ENCODE measurements at regions not wholly inside any gene's neighbourhood (a gene's known extent, or its start where the extent isn't known, plus 50 kb on each side); places are given as distances from the start of the nearest gene placed in this dataset.
"Not testable (repeated sequence)": the region's sequence is repeated elsewhere in the genome, so short reads cannot be mapped to it uniquely, and the experiment has no call there.

DNA sequence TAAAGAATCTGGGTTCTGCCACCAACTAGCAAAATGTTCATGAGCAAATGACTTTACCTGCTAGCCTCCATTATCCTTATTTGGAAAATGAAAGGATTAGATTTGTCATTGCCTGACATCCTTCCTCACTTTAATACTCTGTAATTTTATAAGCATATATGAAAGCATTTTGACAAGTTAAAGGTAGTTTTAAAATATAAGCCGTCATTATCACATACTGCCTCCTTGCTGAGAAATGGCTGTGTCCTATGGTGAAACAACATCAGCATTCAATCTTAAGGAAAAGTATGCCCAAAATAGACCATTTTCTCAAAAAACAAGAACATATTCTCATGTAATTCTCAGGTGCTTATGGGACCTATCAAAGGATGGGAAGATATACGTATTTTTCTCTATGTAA, 461.2 kb downstream of the SUCLG1 start:
- H3K9me3 ChIP-seq (replicated peaks in 1 of 11) = no peaks in the 10 kb centered on the region
- H3K4me2 ChIP-seq = no peak overlapping the region
- H3K27me3 ChIP-seq = no peaks in the 10 kb centered on the region
- H3K4me1 ChIP-seq = no peaks in the 10 kb centered on the region
- no peak overlapping the region for H3K9ac ChIP-seq
- no peaks in the 10 kb centered on the region for H4K20me1 ChIP-seq
- TF ChIP-seq Cebpa-rat (IDR thresholded peaks at IDR 0.05) = no peak
- no peaks in the 10 kb centered on the region for H3K36me3 ChIP-seq
- H3K4me3 ChIP-seq = no peak overlapping the region
- no peak overlapping the region for H3K27ac ChIP-seq

DNA sequence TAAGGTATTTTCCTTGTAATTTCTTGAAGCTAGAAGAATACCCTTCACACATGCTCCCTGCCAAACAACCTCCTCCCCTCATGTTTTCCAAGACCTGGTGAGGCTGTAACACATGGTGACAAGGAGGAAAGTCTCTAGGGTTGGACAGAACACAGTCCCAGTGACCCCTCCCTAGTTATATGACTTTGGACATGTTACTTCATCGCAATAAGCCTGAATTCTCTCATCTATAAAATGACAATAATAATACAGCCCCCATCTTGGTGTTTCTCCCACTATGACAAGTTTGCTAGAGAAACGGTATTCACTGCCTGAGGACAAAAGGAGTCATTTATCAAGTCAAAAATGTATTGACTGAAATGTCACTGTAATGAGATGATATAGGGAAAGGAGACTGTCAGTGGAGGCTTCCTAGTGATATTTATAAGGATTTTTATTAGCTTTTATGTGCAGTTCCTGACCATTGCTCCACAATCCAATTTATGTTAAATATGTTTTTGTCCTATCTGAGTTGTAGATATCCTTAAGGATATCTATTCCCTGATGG, 464.4 kb downstream of the SUCLG1 start:
- H3K27me3 ChIP-seq = no peaks in the 10 kb centered on the region
- H3K4me2 ChIP-seq = no peak overlapping the region
- H3K36me3 ChIP-seq = no peaks in the 10 kb centered on the region
- TF ChIP-seq Cebpa-rat (IDR thresholded peaks at IDR 0.05) = no peak
- no peak overlapping the region for H3K27ac ChIP-seq
- H3K9ac ChIP-seq = no peak overlapping the region
- H3K9me3 ChIP-seq (replicated peaks in 1 of 11) = peaks cover 0 to 3% (median under 1%) of the 10 kb centered on the region in 11 experiments; a peak in 4 of 22 replicates
- no peaks in the 10 kb centered on the region for H4K20me1 ChIP-seq
- H3K4me1 ChIP-seq = no peaks in the 10 kb centered on the region
- H3K4me3 ChIP-seq = no peak overlapping the region

DNA sequence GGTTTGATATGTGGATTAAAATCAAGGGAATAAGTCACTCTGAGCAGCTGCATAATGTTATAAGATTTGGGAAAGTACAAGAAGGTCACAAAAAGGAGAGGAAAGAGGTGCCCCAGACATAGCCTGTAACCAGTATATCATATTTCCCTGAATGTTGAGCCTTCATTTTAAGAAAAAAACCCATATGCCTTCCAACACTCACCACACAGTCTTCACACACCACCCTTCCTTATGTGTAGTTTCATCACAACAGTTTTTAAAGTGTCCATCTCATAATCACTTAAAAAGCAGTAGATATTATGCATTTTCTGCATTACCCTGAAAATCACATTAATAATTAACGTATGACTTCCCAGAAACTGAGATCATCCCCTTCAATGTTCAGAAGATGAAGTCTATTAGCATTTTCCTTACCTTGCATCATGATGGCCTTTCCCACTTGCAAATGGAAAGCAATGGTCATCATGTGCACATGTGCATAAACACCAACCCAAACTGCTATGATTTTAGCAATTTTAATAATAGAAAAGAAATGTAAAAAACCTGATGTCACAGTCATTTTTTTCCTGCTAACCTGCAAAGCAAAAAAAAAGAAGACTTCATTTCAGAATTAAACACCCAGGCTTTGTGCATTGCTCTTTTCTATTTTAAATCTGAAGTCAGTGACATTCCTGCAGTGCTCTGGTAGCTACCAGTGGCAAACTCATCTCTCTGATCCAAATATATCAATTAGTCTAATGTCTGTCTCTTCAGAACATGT, 465.0 kb downstream of the SUCLG1 start:
- H3K27ac ChIP-seq = no peak overlapping the region
- no peaks in the 10 kb centered on the region for H3K27me3 ChIP-seq
- no peak for TF ChIP-seq Cebpa-rat (IDR thresholded peaks at IDR 0.05)
- H3K4me3 ChIP-seq = no peak overlapping the region
- H3K36me3 ChIP-seq = no peaks in the 10 kb centered on the region
- no peaks in the 10 kb centered on the region for H3K4me1 ChIP-seq
- no peak overlapping the region for H3K9ac ChIP-seq
- H3K4me2 ChIP-seq = no peak overlapping the region
- H3K9me3 ChIP-seq (replicated peaks in 1 of 11) = peaks cover 0 to 6% (median 3%) of the 10 kb centered on the region in 11 experiments; a peak in 4 of 22 replicates
- no peaks in the 10 kb centered on the region for H4K20me1 ChIP-seq

DNA sequence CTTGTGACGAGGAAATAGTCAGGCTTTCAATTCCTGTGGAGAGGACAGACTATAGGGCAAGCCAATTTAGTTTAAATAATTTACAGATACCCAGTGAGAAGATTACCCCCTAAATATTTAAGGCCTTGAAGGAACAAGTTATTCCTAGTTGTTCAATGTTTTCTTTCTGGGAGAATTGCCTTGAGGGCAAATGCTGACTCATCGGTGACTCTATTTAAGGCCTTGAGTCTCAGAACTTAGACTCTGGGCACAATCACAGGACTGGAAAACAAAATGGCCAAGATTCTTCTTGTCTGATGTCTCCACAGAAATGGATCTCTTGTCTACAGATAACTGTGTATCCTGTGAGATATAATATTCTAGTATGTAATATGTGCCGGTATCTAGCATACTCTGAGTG, 467.1 kb downstream of the SUCLG1 start:
- H3K4me1 ChIP-seq = no peaks in the 10 kb centered on the region
- TF ChIP-seq Cebpa-rat (IDR thresholded peaks at IDR 0.05) = no peak
- no peak overlapping the region for H3K9ac ChIP-seq
- H3K4me2 ChIP-seq = no peak overlapping the region
- H3K4me3 ChIP-seq = no peak overlapping the region
- no peaks in the 10 kb centered on the region for H4K20me1 ChIP-seq
- H3K36me3 ChIP-seq = no peaks in the 10 kb centered on the region
- no peak overlapping the region for H3K27ac ChIP-seq
- H3K9me3 ChIP-seq (replicated peaks in 1 of 11) = peaks cover 3 to 11% (median 4%) of the 10 kb centered on the region in 11 experiments; a peak in 8 of 22 replicates
- H3K27me3 ChIP-seq = no peaks in the 10 kb centered on the region

DNA sequence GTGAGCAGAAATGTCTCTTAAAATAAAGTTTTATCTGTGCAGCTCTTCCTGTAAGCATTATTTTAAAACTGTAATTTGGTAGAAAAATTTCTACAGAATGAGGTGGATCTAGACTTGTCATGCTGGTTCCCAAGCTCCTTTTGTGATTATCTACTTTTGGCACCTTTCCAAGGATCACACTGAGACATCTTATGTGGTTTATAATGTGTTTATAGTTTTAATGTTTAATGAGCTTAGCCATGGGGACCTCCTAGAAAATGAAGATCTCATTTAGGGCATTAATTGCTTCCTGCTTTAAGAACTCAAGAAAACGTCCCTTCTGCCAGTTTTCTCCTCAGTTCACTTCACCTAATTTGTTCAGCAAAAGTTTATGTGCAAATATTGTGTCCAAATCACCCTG, 468.4 kb downstream of the SUCLG1 start:
- no peak for TF ChIP-seq Cebpa-rat (IDR thresholded peaks at IDR 0.05)
- Histone ChIP-seq H3K4me1 (no peaks in the 10 kb centered on the region), H3K4me2 (no peak overlapping the region), H3K27me3 (no peaks in the 10 kb centered on the region), H3K27ac (no peak overlapping the region), H3K9ac (no peak overlapping the region), H4K20me1 (no peaks in the 10 kb centered on the region), H3K36me3 (no peaks in the 10 kb centered on the region), H3K9me3 (replicated peaks in 1 of 11) (peaks cover 3 to 11% (median 4%) of the 10 kb centered on the region in 11 experiments; a peak in 8 of 22 replicates), H3K4me3 (no peak overlapping the region)

DNA sequence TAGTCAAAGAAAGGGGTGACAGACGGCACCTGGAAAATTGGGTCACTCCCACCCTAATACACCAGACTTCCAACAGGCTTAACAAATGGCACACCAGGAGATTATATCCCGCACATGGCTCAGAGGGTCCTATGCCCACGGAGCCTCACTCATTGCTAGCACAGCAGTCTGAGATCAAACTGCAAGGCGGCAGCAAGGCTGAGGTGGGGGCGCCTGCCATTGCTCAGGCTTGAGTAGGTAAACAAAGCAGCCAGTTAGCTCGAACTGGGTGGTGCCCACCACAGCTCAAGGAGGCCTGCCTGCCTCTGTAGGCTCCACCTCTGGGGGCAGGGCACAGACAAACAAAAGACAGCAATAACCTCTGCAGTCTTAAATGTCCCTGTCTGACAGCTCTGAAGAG, 482.5 kb downstream of the SUCLG1 start:
- not testable (repeated sequence) for H3K9me3 ChIP-seq (replicated peaks in 1 of 11); H4K20me1 ChIP-seq; H3K9ac ChIP-seq; H3K27ac ChIP-seq; H3K27me3 ChIP-seq; H3K4me2 ChIP-seq; H3K4me3 ChIP-seq; H3K36me3 ChIP-seq; H3K4me1 ChIP-seq

DNA sequence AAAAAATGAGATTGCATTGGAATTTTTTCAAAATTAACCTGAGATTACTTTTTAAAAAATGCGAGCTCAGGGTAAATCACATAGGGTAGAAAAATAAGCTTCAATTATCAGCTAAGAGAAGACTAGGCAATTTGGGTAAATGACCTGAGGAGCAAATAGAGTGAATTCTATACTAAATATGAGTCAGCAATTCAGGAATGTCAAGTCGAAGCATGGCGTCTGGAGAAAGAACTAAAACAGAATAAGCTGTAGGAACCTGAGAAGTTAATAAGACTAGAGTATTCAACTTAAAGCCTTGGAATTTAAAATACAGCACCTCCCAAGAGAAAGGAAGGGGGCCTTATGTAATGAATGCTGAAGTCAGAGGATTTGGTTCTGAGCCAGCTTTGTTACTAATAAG, 487.0 kb downstream of the SUCLG1 start:
- Histone ChIP-seq H3K36me3 (no peaks in the 10 kb centered on the region), H3K9ac (no peak overlapping the region), H3K4me2 (peak overlapping the region in 2 of 11 experiments; percentile 15 to 26; a peak in 2 of 22 replicates), H3K4me1 (peaks cover 0 to 12% (median 0%) of the 10 kb centered on the region in 10 experiments; a peak in 4 of 20 replicates), H3K27me3 (no peaks in the 10 kb centered on the region), H4K20me1 (no peaks in the 10 kb centered on the region), H3K4me3 (no peak overlapping the region), H3K27ac (0 out of 22 replicates have a peak overlapping the region, but pooled peaks of 1 of the 11 experiments have one; percentile 3), H3K9me3 (replicated peaks in 1 of 11) (peaks cover 0 to 5% (median 0%) of the 10 kb centered on the region in 11 experiments; a peak in 1 of 22 replicates)
- no peak for TF ChIP-seq Cebpa-rat (IDR thresholded peaks at IDR 0.05)

DNA sequence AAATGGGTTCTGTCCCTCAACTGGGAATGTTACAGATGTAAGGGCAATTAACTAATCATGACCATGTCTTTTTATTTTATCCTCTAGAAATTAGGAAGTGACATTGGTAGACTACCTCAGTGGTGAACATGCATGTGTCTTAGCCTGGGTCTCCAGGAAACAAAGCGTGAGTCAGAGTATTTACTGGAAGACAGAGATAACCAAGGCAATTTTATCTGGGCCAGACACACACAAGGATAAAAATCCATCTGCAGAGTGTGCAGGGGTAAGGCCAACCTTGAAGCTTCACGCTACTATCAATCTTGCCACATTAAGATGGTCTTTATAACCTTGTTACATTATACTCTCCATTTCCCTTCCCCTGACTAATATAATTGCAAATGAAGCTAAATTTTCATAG, 487.5 kb downstream of the SUCLG1 start:
- 0 out of 22 replicates have a peak overlapping the region, but pooled peaks of 1 of the 11 experiments have one; percentile 3 for H3K27ac ChIP-seq
- no peaks in the 10 kb centered on the region for H3K9me3 ChIP-seq (replicated peaks in 1 of 11)
- no peak overlapping the region for H3K4me3 ChIP-seq
- TF ChIP-seq Cebpa-rat (IDR thresholded peaks at IDR 0.05) = no peak
- H4K20me1 ChIP-seq = no peaks in the 10 kb centered on the region
- H3K36me3 ChIP-seq = no peaks in the 10 kb centered on the region
- no peaks in the 10 kb centered on the region for H3K27me3 ChIP-seq
- H3K9ac ChIP-seq = no peak overlapping the region
- peaks cover 0 to 12% (median 0%) of the 10 kb centered on the region in 10 experiments; a peak in 4 of 20 replicates for H3K4me1 ChIP-seq
- peak overlapping the region in 3 of 11 experiments; percentile 10 to 26 (median 15); a peak in 2 of 22 replicates for H3K4me2 ChIP-seq

DNA sequence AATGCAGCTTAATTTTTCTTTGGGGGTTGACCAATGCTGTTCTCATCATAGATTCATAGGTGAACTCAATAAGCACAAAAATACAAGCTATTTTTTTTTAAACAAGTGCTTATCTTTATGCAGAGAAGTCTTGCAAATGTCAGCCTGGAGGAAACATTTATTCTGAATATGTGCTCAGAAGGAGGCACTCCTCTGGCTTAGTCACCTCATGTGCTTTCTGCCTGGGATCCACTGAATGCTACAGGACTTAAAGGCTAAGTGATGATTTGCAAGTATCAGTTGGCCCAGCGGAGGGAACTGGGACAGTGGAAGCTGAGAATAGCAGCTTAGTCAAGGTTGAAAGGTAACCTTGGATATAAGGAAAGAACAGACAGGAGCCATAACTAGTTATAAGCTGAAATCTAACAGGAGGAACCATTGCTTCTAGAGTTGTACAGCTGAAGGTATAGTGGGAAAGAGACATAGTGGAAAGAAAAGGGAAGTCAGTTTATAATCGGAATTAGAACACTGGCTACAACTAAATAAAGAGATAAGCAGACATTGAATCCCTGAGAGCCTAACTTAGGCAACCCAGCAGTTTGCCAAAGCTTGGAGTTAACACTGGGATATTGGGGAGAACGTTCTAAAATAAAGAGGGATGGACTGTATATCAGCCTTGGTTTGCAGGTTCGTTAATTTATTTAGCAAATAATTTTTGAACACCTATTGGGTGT, 488.7 kb downstream of the SUCLG1 start:
- Histone ChIP-seq H3K9ac (no peak overlapping the region), H4K20me1 (no peaks in the 10 kb centered on the region), H3K4me2 (no peak overlapping the region), H3K27ac (no peak overlapping the region), H3K4me1 (peaks cover 0 to 12% (median 0%) of the 10 kb centered on the region in 10 experiments; a peak in 4 of 20 replicates), H3K36me3 (no peaks in the 10 kb centered on the region), H3K9me3 (replicated peaks in 1 of 11) (no peaks in the 10 kb centered on the region), H3K4me3 (no peak overlapping the region), H3K27me3 (no peaks in the 10 kb centered on the region)
- no peak for TF ChIP-seq Cebpa-rat (IDR thresholded peaks at IDR 0.05)
